IPS-20b (cell line): ENCODE measurements at regions not wholly inside any gene's neighbourhood (a gene's known extent, or its start where the extent isn't known, plus 50 kb on each side); places are given as distances from the start of the nearest gene placed in this dataset.

ENCODE experiments used
- H3K27ac ChIP-seq: one replicate; pipeline ENCODE4 v1.5.1; 2013; ENCODE audit warnings: low read length
- H3K27me3 ChIP-seq: 2 replicates; pipeline ENCODE4 v1.6.1; 2013; ENCODE audit warnings: mild to moderate bottlenecking, low read length, inconsistent platforms; ENCODE audit not compliant: insufficient read depth
- H3K36me3 ChIP-seq: 2 replicates; pipeline ENCODE4 v1.6.1; 2013; ENCODE audit warnings: low read depth, mild to moderate bottlenecking, inconsistent platforms, low read length, moderate library complexity; ENCODE audit not compliant: insufficient read depth
- H3K4me1 ChIP-seq: 2 replicates; pipeline ENCODE4 v1.6.1; 2013; ENCODE audit warnings: mild to moderate bottlenecking, control low read depth, inconsistent platforms, low read length, moderate library complexity; ENCODE audit not compliant: insufficient read depth
- H3K4me3 ChIP-seq: 2 replicates; pipeline ENCODE4 v1.5.1; 2013; ENCODE audit warnings: mild to moderate bottlenecking, low read length, inconsistent platforms
- H3K9ac ChIP-seq: 2 replicates; pipeline ENCODE4 v1.6.1; 2013; ENCODE audit warnings: low read depth, mild to moderate bottlenecking, inconsistent platforms, low read length, moderate library complexity
- H3K9me3 ChIP-seq: 2 replicates; pipeline ENCODE4 v1.6.1; 2013; ENCODE audit warnings: mild to moderate bottlenecking, low read depth, low read length, inconsistent platforms; ENCODE audit not compliant: insufficient read depth

GRCh38 chr18:70464343-70465114, 175.7 kb downstream of the SOCS6 start:
- no peaks in the 10 kb centered on the region for H3K27me3 ChIP-seq
- H3K4me1 ChIP-seq: no peaks in the 10 kb centered on the region
- no peak overlapping the region for H3K27ac ChIP-seq
- no peaks in the 10 kb centered on the region for H3K36me3 ChIP-seq
- no peak overlapping the region for H3K9ac ChIP-seq
- no peaks in the 10 kb centered on the region for H3K9me3 ChIP-seq
- peak overlapping the region; percentile 64 for H3K4me3 ChIP-seq

- Histone ChIP-seq H3K27ac (no peak overlapping the region), H3K27me3 (no peaks in the 10 kb centered on the region), H3K9me3 (no peaks in the 10 kb centered on the region), H3K4me1 (no peaks in the 10 kb centered on the region), H3K9ac (no peak overlapping the region), H3K4me3 (no peak overlapping the region), H3K36me3 (no peaks in the 10 kb centered on the region)
These were observed 174.2 kb downstream of the SOCS6 start for GRCh38 chr18:70463085-70463484.

- Histone ChIP-seq H3K4me1 (no peaks in the 10 kb centered on the region), H3K36me3 (no peaks in the 10 kb centered on the region), H3K27ac (no peak overlapping the region), H3K27me3 (no peaks in the 10 kb centered on the region), H3K9me3 (no peaks in the 10 kb centered on the region), H3K9ac (no peak overlapping the region), H3K4me3 (no peak overlapping the region)
These were observed 173.2 kb downstream of the SOCS6 start for GRCh38 chr18:70462078-70462439.

- no peaks in the 10 kb centered on the region for H3K27me3 ChIP-seq
- H3K27ac ChIP-seq: no peak overlapping the region
- no peak overlapping the region for H3K9ac ChIP-seq
- H3K4me1 ChIP-seq: no peaks in the 10 kb centered on the region
- H3K4me3 ChIP-seq: no peak overlapping the region
- no peaks in the 10 kb centered on the region for H3K36me3 ChIP-seq
- H3K9me3 ChIP-seq: no peaks in the 10 kb centered on the region
These were observed 172.7 kb downstream of the SOCS6 start for GRCh38 chr18:70461323-70462077.

- no peak overlapping the region for H3K4me3 ChIP-seq
- H3K9me3 ChIP-seq: no peaks in the 10 kb centered on the region
- H3K9ac ChIP-seq: no peak overlapping the region
- no peak overlapping the region for H3K27ac ChIP-seq
- peaks cover 10% of the 10 kb centered on the region; the same call in 1 of the 2 replicates for H3K4me1 ChIP-seq
- no peaks in the 10 kb centered on the region for H3K27me3 ChIP-seq
- H3K36me3 ChIP-seq: no peaks in the 10 kb centered on the region
These were observed 170.9 kb downstream of the SOCS6 start for GRCh38 chr18:70459731-70460130.

GRCh38 chr18:70459251-70459650, 170.4 kb downstream of the SOCS6 start:
- no peak overlapping the region for H3K27ac ChIP-seq
- no peaks in the 10 kb centered on the region for H3K36me3 ChIP-seq
- H3K4me1 ChIP-seq: peaks cover 13% of the 10 kb centered on the region; the same call in 1 of the 2 replicates
- H3K27me3 ChIP-seq: no peaks in the 10 kb centered on the region
- no peak overlapping the region for H3K9ac ChIP-seq
- no peak overlapping the region for H3K4me3 ChIP-seq
- no peaks in the 10 kb centered on the region for H3K9me3 ChIP-seq

- Histone ChIP-seq H3K36me3 (no peaks in the 10 kb centered on the region), H3K4me1 (peaks cover 19% of the 10 kb centered on the region; the same call in 1 of the 2 replicates), H3K9ac (no peak overlapping the region), H3K27ac (no peak overlapping the region), H3K9me3 (no peaks in the 10 kb centered on the region), H3K27me3 (no peaks in the 10 kb centered on the region), H3K4me3 (no peak overlapping the region)
These were observed 168.9 kb downstream of the SOCS6 start for GRCh38 chr18:70457788-70458187.

GRCh38 chr18:70457223-70457622, 168.4 kb downstream of the SOCS6 start:
- no peaks in the 10 kb centered on the region for H3K9me3 ChIP-seq
- H3K9ac ChIP-seq: no peak overlapping the region
- H3K27me3 ChIP-seq: no peaks in the 10 kb centered on the region
- H3K4me1 ChIP-seq: peaks cover 19% of the 10 kb centered on the region; the same call in 1 of the 2 replicates
- H3K36me3 ChIP-seq: no peaks in the 10 kb centered on the region
- H3K4me3 ChIP-seq: no peak overlapping the region
- H3K27ac ChIP-seq: no peak overlapping the region

- H3K9me3 ChIP-seq: no peaks in the 10 kb centered on the region
- no peak overlapping the region for H3K4me3 ChIP-seq
- H3K27ac ChIP-seq: no peak overlapping the region
- H3K27me3 ChIP-seq: no peaks in the 10 kb centered on the region
- H3K4me1 ChIP-seq: peaks cover 19% of the 10 kb centered on the region; the same call in 1 of the 2 replicates
- no peak overlapping the region for H3K9ac ChIP-seq
- no peaks in the 10 kb centered on the region for H3K36me3 ChIP-seq
These were observed 167.5 kb downstream of the SOCS6 start for GRCh38 chr18:70456376-70456775.

GRCh38 chr18:70455731-70456130, 166.9 kb downstream of the SOCS6 start:
- Histone ChIP-seq H3K4me3 (no peak overlapping the region), H3K4me1 (peaks cover 24% of the 10 kb centered on the region; the same call in 1 of the 2 replicates), H3K9me3 (no peaks in the 10 kb centered on the region), H3K9ac (no peak overlapping the region), H3K27ac (no peak overlapping the region), H3K27me3 (no peaks in the 10 kb centered on the region), H3K36me3 (no peaks in the 10 kb centered on the region)

GRCh38 chr18:70454704-70455322, 166.0 kb downstream of the SOCS6 start:
- Histone ChIP-seq H3K27ac (no peak overlapping the region), H3K9me3 (no peaks in the 10 kb centered on the region), H3K4me3 (no peak overlapping the region), H3K36me3 (no peaks in the 10 kb centered on the region), H3K4me1 (peaks cover 24% of the 10 kb centered on the region; the same call in 1 of the 2 replicates), H3K27me3 (no peaks in the 10 kb centered on the region), H3K9ac (no peak overlapping the region)
